Gastroesophageal sphincter (tissue), 3 donors: ENCODE measurements at regions not wholly inside any gene's neighbourhood (a gene's known extent, or its start where the extent isn't known, plus 50 kb on each side); places are given as distances from the start of the nearest gene placed in this dataset.

Experiments
- EP300 ChIP-seq: sonication (generic); formaldehyde crosslinking; IDR thresholded peaks from one replicate; pipeline ENCODE4 v1.6.1; 2017; ENCODE audit warnings: antibody characterized with exemption, mild to moderate bottlenecking
- POLR2A ChIP-seq, 2 donors: fragments of 450-650 bp; IDR thresholded peaks; one replicate each; pipeline ENCODE4 v1.6.1; 2017; ENCODE audit warnings: antibody characterized with exemption in 2 of 2, mild to moderate bottlenecking in 2 of 2, moderate library complexity in 1 of 2
- POLR2AphosphoS5 ChIP-seq: sonication (generic); formaldehyde crosslinking; IDR thresholded peaks from one replicate; pipeline ENCODE4 v1.6.1; 2017; ENCODE audit warnings: antibody characterized with exemption
- TF ChIP-seq, protein P1 (sequence below), 4 experiments: fragments of 200-600 bp in 2 of 4; fragments of 450-650 bp in 2 of 4; sonication (generic) in 1 of 4; IDR thresholded peaks; one replicate each; pipeline ENCODE4 v1.5.1; 2017 to 2019; ENCODE audit warnings: antibody characterized with exemption in 4 of 4, mild to moderate bottlenecking in 2 of 4, moderate library complexity in 2 of 4

- TF ChIP-seq, protein P1, sequence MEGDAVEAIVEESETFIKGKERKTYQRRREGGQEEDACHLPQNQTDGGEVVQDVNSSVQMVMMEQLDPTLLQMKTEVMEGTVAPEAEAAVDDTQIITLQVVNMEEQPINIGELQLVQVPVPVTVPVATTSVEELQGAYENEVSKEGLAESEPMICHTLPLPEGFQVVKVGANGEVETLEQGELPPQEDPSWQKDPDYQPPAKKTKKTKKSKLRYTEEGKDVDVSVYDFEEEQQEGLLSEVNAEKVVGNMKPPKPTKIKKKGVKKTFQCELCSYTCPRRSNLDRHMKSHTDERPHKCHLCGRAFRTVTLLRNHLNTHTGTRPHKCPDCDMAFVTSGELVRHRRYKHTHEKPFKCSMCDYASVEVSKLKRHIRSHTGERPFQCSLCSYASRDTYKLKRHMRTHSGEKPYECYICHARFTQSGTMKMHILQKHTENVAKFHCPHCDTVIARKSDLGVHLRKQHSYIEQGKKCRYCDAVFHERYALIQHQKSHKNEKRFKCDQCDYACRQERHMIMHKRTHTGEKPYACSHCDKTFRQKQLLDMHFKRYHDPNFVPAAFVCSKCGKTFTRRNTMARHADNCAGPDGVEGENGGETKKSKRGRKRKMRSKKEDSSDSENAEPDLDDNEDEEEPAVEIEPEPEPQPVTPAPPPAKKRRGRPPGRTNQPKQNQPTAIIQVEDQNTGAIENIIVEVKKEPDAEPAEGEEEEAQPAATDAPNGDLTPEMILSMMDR (IDR thresholded peaks at IDR 0.05), result no peak
- TF ChIP-seq POLR2A (IDR thresholded peaks at IDR 0.05) (no peak), POLR2AphosphoS5 (no peak), EP300 (no peak)
These were observed 191.8 kb downstream of the FAM43A start for GRCh38 chr3:194877291-194878119.
